Endothelial cell of hepatic sinusoid (primary cell): ENCODE measurements at regions not wholly inside any gene's neighbourhood (a gene's known extent, or its start where the extent isn't known, plus 50 kb on each side); places are given as distances from the start of the nearest gene placed in this dataset.

Experiments
- in situ Hi-C: cut with HindIII; loops from 2 replicates; pipeline ENCODE4 v1.10.0; 2017; ENCODE audit warnings: low sequenced_read_pairs

DNA sequence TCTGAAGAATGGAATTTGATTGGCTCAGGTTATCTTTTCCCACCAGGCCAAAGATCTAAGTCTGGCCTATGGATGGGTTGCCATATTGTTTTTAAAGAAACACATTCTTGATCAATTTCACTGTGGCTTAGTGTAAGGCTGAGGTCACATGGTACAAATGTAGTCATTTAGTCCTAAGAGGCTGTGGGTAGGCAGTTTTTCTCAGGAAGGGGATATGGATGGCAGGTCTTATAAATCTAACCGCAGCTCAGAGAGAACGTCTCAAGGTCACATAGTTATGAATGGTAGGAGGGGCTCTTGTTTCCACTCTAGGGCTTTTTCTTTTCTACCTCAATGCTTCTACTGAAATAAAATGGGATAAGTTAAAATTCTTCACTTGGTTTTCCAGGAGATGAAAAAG, 128.6 kb upstream of the ACTBL2 start:
- in situ Hi-C loops: no loop called here

DNA sequence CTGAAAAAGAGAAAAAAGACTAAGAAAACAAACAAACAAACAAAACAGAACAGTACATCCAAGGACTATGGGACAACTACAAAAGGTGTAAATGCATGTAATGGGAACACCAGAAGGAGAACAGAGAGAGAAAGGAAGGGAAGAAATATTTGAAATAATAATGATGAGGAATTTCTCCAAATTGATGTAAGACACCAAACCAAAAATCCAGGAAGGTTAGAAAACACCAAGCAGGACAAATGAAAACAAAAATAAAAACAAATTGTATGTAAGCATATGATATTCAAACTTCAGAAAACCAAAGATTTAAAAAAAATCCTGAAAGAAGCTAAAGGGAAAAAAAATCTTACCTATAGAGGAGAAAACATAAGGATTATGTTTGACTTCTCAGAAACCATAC, 125.9 kb upstream of the ACTBL2 start:
- in situ Hi-C loops: no loop called here

DNA sequence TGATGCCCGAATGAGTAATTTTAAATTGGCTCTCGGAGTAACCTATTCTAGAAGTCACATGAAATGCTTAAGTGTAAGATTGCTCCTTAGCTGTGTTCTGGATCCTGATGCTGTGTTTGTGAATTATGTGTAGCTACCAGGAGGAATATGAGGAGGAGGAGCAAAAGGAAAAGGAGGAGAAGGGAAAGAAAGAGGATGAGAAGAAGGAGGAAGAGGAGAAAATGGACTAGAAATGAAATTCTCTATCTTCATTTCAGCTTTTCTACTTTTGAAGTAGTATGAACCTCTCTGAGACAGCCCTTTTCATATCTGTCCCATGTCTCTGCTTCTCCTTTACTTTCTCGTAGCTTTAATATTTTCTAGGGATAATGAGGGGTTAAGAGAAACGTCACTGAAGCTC, 119.4 kb upstream of the ACTBL2 start:
- in situ Hi-C loops: no loop called here

DNA sequence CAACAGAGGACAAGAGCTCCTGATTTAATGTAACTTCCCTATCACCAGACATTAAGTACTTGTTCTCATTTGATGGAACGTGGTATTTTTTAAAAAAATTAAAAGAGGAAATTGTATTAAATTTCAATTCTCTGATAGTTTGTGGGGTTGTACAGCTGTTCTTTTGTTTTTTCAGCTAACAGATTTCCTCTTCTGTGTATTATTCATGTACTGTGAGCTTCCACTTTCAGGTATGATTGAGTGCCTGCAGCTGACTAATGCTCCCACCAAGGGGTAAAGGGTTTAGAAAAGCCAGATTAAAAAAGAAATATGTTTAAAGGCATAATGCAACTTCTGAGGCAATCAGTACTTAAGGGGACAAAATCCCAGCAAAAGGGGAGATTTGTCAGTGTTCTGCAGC, 117.7 kb upstream of the ACTBL2 start:
- in situ Hi-C loops: no loop called here

DNA sequence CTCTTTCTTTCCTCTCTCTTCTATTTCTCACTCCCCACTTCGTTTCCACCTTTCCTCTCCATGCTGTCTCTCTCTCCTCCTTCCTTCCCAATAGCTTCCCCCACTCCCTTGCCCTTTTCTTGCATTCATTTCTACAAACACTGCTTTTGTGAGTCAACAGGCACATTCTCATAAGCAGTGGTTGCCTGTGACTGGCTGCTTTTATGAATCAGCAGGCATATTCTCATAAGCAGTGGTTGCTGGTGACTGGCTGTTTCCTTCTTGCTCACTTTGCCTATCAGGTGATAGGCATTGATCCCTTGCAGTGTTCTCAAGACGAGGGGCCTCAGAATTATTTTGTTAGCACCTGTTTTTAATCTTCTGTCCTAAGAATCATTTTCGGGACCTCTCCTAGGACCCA, 116.1 kb upstream of the ACTBL2 start:
- in situ Hi-C loops: no loop called here

DNA sequence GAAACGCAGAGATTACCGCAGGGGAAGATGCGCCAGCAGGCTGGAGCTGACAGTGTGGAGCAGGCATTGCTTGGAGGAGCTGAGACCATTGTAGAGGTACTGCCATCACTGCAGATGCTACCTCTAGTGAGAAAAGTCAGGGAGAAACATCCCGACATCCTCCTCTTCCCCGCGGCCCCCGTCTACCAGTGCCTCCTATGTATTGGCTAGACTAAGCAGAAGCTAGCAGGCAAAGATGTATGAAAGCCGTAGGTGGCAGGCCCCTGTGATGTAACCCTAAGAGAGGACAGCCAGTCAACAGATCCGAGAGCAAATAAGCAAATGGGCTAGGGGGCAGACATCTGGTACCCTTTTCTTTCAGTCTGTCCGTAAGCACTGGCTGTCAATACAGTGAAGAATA, 115.5 kb upstream of the ACTBL2 start:
- in situ Hi-C loops: no loop called here

DNA sequence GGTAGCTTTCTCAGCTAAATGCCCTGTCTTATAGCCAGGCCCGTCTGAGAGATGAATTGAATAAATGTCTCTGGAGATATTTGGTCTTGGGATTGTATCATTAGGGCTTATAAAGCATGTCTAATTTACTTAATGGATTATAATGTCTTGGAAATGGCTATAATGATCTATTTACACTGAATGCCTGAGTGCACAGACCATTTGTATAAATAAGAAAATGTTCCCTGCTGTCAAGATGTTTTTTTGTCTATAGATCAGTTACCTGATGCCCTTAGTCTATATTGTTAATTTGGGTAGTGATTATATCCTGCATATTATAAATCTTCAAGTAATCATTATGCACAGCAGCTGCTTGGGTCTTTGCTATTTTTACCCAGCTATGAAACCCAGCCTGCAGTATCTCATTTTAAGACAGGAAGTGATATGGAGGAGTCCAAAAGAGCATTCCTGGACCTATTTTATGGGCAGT, 112.9 kb upstream of the ACTBL2 start:
- in situ Hi-C loops: no loop called here

DNA sequence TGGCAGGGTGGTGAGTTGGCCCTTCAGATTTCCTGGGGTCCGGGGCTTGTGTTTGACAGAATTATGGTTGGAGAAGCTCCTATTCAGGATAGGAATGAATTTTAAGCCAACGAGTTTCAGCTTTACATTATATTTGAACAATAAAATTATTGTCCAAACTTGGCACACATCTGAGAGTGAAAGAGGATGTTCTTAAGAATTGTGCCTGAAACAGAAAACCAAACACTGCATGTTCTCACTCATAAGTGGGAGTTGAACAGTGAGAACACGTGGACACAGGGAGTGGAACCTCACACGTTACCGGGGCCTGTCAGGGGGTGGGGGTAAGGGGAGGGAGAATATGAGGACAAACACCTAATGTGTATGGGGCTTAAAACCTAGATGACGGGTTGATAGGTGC, 111.8 kb upstream of the ACTBL2 start:
- in situ Hi-C loops: no loop called here

DNA sequence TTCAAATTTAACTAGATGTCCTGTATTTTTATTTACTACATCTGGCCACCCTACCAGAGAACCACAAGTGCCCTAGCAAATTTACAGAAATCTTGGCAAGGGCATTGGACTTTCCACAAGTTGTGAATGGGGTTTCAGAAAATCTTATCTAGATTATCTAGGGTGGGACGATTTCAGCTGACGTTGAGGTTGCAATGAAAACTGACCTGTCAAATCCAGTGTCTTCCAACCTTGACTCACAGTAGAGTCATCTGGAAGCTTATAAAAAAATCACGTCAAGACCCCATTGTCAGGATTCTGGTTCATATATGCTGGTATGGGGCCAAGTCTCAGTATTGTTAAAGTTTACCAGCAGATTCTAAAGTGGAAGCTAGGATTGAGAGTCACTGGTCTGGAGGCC, 109.6 kb upstream of the ACTBL2 start:
- in situ Hi-C loops: no loop called here

DNA sequence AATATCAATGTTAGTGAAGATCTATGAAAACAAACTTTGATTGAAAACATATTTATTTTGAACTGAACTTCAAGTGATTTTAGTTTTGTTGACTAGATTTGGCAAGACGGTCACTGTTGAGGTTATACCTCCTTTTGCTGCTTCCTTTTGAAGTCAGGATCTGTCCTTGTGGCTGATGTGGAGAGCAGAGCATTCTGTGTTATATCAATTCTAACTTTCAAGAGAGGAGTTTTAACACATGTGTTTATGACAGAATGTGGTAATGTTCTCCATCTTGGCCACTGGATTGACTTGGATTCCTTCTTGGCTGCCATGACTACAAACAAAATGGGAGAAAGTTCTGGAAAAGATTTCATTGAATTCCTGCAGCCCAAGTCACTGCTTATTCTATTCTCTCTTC, 104.0 kb upstream of the ACTBL2 start:
- in situ Hi-C loops: no loop called here

DNA sequence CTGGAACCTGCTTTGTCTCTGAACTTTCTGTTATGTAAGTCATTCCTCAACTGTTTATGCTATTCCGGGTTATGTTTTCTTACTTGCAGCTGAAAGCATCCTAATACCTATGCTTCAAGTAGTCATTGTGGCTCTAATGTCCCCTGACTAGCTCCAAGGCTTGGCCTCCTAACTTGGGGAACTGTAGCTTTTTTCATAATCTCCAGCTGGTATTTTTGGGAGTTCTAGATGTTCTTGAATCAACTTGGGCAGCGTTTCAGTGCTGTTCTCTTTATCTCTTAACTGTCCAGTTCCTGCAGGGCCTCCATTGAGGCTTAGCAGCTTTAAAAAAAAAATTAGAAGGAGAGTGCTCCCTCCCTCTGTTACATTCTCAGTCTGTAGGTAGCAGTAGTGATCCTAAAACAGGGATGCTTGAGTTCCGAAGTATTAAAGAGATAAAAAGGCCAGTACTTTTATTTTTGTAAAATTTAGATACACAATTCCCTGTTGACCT, 100.0 kb upstream of the ACTBL2 start:
- in situ Hi-C loops: no loop called here

DNA sequence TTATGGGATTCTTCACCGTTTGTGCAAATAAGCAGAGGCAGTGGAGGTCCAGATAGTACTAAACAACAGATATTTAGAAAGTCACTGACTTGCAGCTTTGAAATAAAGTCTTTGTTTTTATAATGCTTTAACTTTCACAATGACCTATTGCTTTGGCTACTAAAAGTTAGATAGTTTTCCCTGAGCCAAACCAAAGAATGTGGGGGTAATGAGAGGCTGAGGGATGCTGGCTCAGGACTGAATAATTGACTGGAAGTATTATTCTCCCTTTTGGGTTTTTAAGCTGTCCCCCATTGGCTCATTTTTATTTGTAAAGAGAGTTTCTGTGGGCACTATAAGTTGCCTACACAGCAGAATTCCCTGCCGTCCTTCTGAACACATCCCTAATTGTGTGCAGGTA, 99.2 kb upstream of the ACTBL2 start:
- in situ Hi-C loops: no loop called here

DNA sequence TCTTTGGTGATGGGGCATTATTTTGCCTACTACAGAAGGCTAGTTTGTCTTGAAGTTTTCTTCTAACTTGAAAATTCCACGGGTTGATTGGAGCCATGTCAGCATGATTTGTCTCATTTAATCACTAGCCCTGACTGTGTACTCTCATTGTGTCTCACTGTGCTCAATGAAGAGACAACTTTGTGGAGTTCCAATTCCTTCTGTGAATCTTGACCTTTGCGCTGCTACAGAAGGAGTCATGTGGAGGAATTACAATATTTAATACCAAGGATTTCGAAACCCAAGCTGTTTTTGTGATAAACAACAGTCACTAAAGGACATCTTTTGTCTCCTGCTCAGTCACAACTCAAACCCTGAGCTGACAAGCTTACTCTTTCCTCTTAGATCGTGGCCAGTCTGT, 98.6 kb upstream of the ACTBL2 start:
- in situ Hi-C loops: no loop called here

DNA sequence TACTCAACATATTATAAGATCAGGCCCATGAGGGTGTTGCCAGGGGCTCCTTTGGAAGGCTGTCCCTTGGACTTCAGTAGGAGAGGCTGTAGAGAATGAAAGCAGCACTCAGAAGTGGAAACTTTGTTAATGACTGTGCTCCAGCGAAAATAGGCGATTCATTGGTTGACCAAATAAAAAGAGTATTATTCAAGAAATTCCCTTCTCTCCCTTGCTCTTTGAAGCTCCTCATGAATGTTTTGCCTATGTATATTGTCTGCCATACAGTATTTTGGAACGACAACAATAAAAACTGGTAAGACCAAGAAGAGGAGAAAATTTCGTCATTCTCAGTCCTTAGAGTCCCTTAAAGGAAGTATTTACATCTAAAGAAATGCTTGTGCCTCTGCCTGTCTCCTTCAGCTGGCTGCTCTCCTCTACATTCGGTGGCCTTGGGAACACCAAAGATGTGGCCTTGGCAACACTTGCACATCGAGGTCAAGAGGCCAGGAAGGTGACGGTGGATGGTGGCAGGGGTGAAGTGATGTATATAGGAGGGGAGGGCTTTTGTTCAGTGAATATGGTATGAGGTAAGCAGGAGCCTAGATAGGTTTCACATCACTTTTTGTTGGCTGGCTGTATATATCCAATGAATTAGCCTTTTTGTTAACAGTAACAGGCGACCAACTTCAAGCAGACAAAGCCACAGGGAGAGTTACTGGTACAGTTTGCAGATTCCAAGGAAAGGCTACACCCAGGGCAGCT, 95.0 kb upstream of the ACTBL2 start:
- in situ Hi-C loops: no loop called here

DNA sequence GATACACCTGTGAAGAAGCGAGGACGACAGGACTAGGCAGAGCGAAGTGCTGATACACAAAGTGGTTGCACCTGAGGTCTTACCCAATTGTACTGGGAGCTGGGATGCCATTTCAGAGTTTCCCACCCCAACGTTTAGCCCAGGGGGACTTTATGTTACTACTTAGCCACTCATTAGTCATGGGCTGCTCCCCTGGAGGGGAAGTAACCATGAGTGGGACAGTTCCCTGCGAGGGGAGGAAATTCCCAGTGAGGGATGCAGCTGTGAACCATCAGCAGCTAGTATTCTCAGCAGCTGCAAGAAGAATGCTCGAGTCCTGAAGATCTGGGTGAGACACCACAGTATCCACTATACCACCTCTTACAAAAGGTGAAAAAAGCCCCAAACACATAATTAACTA, 93.7 kb upstream of the ACTBL2 start:
- in situ Hi-C loops: no loop called here

DNA sequence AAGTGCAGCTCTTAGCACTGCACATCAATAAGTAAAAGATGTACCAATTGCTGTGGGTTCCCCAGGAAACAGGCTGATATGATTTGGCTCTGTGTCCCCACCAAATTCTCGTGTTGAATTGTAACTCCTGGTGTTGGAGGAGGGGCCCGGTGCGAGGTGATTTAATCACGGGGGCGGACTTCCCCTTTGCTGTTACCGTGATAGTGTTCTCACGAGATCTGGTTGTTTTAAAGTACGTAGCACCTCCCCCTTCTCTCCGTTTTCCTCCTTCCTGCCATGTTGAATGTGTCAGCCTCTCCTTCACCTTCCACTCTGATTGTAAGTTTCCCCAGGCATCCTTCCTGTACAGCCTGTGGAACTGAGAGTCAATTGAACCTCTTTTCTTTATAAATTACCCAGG, 93.2 kb upstream of the ACTBL2 start:
- in situ Hi-C loops: no loop called here

DNA sequence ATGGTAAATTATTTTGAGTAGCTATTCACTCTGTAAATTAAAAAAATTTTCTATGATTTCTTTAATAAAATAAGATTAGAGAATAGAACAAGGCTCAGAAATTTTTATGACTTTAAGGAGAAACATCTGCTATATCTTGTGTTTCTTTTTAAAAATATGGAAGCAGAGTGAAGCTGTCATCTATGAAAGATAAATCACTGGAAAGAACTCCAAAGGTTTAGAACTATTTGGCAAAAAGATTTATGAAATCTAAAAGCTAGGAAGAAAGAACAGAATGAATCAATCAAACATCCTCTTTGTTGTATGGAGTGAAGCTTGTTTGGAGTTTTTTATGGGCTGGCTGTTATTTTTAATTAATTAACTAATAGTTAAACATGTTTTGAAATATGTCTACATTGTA, 89.8 kb upstream of the ACTBL2 start:
- in situ Hi-C loops: no loop called here

DNA sequence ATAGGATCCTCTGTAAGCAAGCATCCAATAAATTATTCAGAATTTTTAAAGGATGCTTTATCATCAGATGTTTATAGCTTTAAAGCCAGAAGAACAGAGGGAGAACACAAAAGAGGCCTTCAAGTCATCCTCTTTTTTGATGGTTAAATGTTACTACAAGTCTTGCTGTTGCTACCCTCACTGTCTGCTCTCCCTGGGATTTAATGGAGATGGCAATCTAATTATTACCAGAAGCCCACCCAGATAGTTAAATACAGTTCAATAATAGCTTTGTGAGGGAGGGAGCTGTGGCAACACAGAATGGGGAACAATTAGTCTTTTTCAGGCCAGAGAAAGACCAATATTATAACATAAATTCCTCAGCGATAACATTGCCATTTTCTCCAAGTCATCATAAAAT, 87.0 kb upstream of the ACTBL2 start:
- in situ Hi-C loops: no loop called here

DNA sequence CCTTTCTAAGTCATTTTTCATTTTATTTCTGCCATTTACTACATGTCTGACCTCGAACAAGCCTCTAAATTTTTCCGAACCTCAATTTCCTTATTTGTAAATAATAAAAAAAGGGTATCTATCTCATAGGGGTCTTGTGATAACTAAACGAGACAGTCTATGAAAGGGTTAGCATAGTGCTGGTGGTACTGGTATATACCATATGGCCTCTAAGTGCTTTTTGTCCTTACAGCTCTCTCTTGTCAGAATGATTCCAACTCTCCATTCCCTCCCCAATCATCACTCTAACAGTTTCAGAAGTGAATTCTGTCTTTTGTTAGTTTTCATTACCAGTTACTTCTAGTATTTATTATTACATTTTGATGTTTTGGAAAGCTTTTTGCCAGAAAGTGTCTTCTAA, 85.5 kb upstream of the ACTBL2 start:
- in situ Hi-C loops: no loop called here

DNA sequence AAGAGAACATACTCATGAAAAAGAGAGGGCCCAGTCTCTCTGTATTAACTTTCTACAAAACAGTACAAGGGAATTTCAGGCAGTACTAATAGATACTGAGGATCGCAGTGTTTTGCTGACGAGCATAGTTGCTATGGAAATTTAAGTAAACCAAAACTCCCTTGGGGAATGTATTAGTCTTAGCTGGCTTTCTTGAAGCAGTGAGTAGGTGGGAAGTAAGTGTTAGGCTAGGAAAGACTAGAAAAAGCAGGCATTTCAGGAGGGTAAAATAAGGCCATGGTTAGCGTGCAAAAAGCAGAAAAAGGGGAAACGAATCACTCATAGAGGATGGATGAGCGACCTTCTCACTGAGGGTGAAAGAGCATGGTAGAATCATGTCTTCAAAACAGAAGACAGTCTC, 84.3 kb upstream of the ACTBL2 start:
- in situ Hi-C loops: no loop called here

DNA sequence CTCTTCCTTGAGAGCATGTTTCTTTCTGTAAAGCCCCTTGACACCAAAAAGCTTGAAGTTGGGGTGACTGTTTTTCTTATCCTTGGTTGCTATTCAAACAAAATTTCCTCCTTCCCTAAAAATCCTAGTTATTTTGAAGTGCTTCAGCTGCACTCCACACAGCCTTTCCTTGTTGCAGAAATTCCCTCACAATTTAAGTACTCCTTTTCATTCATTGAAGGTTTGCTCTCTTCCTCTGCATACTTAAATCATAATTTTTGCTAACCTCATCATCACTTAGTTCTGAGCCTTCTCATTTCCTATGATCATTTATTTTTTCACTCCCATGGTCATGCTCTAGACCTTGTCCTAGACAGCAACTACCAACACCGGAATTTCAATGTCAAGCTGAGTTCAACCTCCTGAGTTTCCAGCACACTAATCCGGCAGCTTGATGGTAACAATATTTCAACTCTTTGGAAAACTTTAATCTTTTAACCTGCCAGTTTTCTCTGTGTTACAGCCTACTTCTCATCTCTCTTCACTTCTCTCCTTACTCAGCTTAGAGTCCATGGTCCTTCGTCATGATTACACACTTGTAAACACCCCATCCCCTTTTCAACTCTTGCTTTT, 78.7 kb upstream of the ACTBL2 start:
- in situ Hi-C loops: no loop called here

DNA sequence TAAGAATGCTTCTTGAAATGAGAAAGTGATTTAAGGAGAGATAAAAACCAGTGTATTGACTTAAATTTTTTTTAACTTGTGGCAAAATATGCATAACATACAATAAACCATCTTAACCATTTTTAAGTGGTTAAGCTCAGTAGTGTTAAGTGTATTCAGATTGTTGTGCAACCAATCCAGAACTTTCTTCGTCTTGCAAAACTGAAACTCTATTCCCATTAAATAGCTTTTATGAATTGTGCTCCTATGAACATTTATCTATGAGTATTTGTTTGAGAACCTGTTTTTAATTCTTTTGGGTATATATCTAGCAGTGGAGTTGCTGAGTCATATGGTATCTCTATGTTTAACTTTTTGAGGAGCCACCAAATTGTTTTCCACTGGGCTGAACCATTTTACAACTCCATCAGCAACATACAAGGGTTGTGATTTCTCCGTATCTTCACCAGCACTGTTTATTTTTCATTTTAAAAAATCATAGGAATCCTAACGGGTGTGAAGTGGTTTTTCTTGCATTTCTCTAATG, 76.6 kb upstream of the ACTBL2 start:
- in situ Hi-C loops: no loop called here
